ENCODE measurements at regions not wholly inside any gene's neighbourhood (a gene's known extent, or its start where the extent isn't known, plus 50 kb on each side); places are given as distances from the start of the nearest gene placed in this dataset.
A peak's percentile ranks its signal among the peaks of the same experiment; 100 is the strongest.
"Not testable (repeated sequence)": the region's sequence is repeated elsewhere in the genome, so short reads cannot be mapped to it uniquely, and the experiment has no call there.

GRCh38 chr13:106096661-106097092 lies 438.8 kb downstream of the EFNB2 start:
- DNase-seq (ENCODE audit: low read depth), result peak; percentile 47

DNA sequence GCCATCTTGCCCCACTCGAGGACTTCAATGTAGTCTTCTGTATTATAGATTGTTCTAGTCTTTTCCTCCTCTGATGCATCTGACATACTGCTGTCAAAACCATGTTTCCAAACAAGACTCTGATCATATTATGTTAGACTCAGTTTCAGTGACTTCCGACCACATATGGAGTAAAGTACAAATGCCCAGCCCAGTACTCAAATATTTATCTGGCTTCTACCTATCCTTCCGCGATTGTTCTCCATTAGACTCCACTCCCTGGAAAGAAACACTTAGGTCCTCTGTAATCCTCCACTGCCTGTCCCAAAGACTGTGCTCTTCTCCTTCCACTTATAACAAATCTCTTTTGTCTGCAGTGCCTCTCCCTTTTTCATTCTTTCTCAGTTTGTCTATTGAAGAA lies 439.5 kb downstream of the EFNB2 start:
- DNase-seq (ENCODE audit: low read depth), result no peak

DNA sequence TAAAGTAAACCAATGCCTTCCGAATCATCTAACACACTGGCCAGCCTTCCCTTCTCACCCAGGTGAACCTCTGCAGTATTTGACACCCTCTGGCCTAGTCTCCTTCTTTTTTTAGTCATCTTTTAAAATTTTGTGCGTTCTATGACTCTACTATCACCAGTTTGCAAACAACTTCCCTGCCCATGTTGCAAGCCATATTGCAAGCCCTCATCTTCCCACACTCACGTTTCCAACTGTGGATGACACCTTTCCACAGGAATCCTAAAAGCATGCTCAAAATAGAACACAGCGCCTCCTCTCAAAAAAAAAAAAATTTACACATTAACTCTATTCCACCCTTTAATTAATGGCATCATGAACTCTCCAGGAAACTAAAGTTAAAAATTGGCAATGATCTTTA lies 440.1 kb downstream of the EFNB2 start:
- no peak for DNase-seq (ENCODE audit: low read depth)

GRCh38 chr13:106090001-106090400 lies 445.5 kb downstream of the EFNB2 start:
- DNase-seq (ENCODE audit: low read depth), result no peak

DNA sequence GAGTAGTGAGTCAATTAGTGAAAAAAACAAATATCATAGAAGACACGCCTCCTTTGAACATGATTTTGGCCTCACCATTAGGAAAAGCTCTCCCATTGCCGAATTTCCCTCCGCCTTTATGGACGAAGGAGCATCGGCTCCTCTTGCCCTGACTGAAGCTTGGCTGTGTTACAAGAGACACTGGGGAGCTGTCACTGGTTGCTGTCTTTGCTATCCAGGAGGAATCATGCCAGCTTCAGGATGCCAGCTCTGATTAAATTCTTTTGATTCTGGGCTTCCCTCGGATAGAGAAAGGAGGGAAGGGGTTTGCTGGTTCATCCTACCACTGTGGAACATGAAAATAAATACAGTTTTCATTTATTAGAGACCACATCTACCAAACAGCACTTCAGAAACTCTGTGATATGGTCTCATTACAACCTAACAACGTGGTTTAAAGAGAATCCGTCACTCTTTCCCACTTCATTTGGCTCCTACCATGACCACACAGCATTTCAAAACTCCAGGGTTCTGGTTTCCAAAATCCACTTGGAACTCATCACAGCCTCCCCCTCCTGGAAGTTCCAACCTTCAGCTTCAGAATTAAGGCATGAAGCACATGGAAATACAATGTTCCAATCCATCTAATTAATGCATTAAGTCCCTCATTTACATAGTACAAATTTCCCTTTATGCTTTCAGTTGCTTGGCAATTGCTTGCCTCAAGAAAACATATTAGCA lies 446.0 kb downstream of the EFNB2 start:
- DNase-seq (ENCODE audit: low read depth), result no peak

GRCh38 chr13:106088085-106088484 lies 447.4 kb downstream of the EFNB2 start:
- peak; percentile 10 for DNase-seq (ENCODE audit: low read depth)

DNA sequence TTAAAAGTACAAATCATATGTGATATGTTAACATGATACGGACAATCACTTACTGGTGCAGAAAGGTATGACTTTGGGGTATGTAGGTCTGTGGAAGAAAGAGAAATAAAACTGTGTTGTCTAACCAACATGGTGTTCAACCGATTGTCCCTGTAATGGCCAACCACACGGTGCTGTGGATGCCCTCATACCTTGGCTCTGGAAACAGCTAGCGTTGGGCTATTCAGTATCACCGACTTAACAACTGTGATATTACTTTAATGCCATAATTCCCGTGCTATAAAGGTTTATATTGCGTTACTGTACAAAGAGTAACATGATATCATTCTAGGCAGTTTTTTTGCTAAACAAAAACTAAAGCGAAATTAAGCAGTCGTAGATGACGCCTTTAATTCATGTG lies 448.3 kb downstream of the EFNB2 start:
- no peak for DNase-seq (ENCODE audit: low read depth)

DNA sequence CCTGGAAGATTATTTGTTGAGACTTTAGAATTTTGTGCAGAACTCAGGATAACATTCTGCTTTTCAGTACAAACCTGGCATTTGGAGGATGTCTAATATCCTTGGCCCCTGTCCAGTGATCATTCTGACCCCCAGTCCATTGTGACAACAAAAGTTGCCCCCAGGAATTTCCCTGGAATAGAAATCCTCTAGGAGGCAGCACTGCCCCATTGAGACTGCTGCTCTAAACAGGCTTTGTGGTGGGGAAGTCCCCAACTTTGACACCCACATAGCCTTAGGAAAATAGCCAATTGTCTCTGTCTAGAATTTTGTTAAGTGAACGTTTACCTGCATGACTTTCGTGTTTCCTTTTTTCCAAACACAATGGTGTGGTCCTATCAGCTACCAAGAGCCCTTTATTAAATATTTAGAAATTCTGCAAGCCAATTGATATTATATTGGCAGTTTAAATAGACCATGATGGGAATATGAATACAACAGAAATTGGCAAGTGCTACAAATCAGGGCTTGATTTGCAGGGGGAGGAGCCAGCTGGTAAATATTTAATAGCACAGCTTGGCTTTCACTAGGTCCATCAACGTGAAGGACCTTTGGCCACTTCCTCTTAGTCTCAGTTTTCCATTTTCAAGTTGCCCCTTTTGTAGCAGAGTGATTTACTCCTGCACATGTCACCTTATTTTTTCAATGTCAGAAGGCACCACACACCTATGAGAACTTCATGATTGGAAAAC lies 451.7 kb downstream of the EFNB2 start:
- DNase-seq (ENCODE audit: low read depth), result peak; percentile 75

GRCh38 chr13:106081221-106081620 lies 454.2 kb downstream of the EFNB2 start:
- DNase-seq (ENCODE audit: low read depth), result not testable (repeated sequence)

GRCh38 chr13:106078191-106078590 lies 457.3 kb downstream of the EFNB2 start:
- no peak for DNase-seq (ENCODE audit: low read depth)

GRCh38 chr13:106077017-106077416 lies 458.4 kb downstream of the EFNB2 start:
- no peak for DNase-seq (ENCODE audit: low read depth)

DNA sequence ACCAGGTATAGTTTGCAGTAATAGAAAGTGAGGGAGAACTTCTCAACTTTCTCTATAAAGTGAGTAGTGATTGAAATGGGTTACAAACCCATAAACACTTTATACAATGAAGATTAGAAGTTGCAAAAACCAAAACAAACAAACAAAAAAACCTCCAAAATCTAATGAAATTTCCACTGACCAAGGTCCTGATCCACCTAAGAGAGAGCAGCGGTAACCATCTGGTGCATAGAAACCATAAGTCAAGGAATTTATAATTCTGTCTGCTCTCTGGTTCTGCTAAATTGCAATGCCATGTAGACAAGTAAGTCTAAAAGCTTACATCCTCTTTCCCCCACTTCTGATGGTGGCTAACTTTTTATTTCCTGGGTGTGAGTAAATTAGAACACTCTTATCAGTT lies 463.4 kb downstream of the EFNB2 start:
- DNase-seq (ENCODE audit: low read depth), result no peak

- DNase-seq (ENCODE audit: low read depth), result peak; percentile 89
These were observed 471.7 kb downstream of the EFNB2 start for GRCh38 chr13:106063591-106064313.

DNA sequence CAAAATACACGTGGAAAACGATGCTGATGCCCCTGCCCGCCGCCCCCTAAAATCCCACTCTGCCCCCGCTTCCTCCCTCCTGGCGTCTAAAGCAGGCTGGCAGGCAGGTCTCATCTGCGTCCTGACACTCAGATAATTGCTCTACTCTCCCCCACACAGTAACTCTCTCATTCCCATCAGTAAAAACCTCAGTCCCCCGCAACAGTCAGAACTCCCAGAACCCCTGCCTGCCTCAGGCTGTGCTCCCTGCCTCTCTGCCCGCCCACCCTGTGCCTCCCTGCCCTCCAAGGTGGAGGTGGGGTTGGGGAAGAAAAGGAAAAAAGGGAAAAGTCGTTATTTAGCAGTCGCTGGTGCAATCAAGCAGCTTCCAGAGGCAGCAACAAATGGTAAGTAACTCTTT lies 473.7 kb downstream of the EFNB2 start:
- no peak for DNase-seq (ENCODE audit: low read depth)

GRCh38 chr13:106056851-106057250 lies 478.6 kb downstream of the EFNB2 start:
- DNase-seq (ENCODE audit: low read depth), result peak; percentile 33

- no peak for DNase-seq (ENCODE audit: low read depth)
These were observed 483.2 kb downstream of the EFNB2 start for GRCh38 chr13:106052200-106052767.

DNA sequence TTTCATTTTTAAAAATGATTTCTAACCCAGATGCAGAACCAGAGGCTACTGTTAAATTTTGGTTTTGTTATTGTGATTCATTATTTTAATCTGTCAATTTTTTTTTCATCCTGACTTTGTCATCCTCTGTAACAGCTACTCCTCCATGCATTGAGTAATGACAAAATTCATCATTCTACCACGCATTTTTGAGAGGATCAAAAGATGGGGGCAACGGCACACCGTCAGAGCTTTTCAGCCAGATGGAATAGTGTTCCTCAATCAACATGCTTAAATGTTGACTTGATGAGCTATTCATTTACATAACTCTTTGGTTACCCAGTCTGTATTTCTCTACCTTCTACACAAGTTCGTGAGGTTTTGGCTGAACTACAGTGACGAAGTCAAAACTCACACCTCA lies 486.3 kb downstream of the EFNB2 start:
- DNase-seq (ENCODE audit: low read depth), result no peak

- no peak for DNase-seq (ENCODE audit: low read depth)
These were observed 487.1 kb downstream of the EFNB2 start for GRCh38 chr13:106048386-106048785.

- DNase-seq (ENCODE audit: low read depth), result peak; percentile 10
These were observed 487.6 kb downstream of the EFNB2 start for GRCh38 chr13:106047859-106048258.

DNA sequence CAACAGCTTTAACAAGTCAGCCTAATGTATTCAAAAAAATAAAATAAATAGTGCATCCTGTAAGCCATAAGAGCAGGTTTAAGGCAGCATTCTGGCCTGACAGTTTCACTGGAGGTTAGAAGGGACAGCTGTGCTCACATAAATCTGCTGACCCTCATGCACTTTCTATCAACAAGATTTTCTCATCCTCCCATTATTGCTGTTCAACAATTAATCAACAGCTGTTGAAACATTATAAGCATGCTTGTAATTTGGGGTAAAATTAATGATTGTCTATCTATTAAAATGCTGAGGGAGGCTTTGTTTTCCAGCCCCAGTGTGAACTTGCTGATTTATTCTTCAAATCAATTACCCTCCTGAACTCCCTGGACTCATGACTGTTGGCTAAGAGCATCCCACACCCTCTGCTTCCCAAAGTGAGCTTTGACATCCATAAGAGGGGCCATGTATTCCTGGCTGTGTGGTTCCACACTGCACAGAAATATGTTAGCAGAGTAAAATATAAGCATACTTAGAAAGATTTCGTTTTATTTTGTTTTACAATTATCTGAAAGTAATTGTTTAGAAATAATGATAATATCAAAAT lies 492.4 kb downstream of the EFNB2 start:
- DNase-seq (ENCODE audit: low read depth), result no peak

DNA sequence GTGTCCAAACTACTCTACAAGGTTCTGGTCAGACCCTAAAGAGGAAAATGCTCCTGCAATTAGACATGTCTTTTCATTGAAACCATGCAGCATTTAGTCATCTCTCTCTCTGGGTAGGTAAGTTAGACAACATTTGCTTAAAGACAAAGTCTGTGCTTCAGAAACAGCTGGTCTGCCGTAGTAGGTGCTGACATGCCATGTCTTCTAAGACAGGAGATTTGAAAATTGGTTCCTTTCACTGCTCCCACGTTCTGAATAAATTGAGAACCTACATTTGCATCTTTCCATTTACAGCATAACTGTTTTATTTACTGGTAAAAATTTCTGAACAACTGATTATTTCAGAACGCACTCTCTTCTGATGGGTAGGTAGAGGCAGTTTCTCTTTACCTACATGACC lies 494.0 kb downstream of the EFNB2 start:
- DNase-seq (ENCODE audit: low read depth), result no peak

DNA sequence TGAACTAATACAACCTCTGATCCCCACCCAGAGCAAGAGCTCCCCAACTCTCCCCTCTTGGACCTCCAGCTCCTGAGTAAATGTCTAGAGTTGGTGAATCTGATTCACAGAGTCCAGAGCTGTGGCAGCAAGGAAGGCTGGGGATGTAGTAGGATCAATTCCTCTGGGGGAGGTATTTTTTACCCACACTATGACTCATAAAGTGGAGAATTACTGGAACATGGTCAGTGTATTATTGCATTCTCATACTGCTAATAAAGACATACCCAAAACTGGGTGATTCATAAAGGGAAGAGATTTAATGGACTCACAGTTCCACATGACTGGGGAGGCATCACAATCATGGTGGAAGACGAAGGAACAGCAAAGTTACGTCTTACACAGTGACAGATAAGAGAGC lies 496.7 kb downstream of the EFNB2 start:
- peak; percentile 74 for DNase-seq (ENCODE audit: low read depth)

All from ELR (cell line).